GM12865 (cell line): ENCODE measurements at regions not wholly inside any gene's neighbourhood (a gene's known extent, or its start where the extent isn't known, plus 50 kb on each side); places are given as distances from the start of the nearest gene placed in this dataset.

ENCODE experiments used
- DNase-seq: peaks from one replicate; pipeline ENCODE4 v3.0.0; 2010; ENCODE audit warnings: low read depth
- H3K4me3 ChIP-seq: 2 replicates; pipeline ENCODE4 v1.5.1; 2011; ENCODE audit warnings: mild to moderate bottlenecking, low read depth, low read length, control low read depth
- CTCF ChIP-seq: IDR thresholded peaks from 2 replicates; pipeline ENCODE4 v1.5.1; 2011; ENCODE audit warnings: low read length, control low read depth, low read depth, inconsistent platforms; ENCODE audit not compliant: insufficient read depth; ENCODE audit errors: missing control alignments

- DNase-seq = no peak
Measured at GRCh38 chr2:21650569-21650968, 526.8 kb downstream of the TDRD15 start.

GRCh38 chr2:21655136-21655535, 531.4 kb downstream of the TDRD15 start:
- no peak for TF ChIP-seq CTCF
- DNase-seq = no peak

More at GRCh38 chr2:21650569-21650968, 526.8 kb downstream of the TDRD15 start:
- no peak overlapping the region for H3K4me3 ChIP-seq
- TF ChIP-seq CTCF = no peak

GRCh38 chr2:21656330-21657075, 532.7 kb downstream of the TDRD15 start:
- DNase-seq = no peak
- no peak overlapping the region for H3K4me3 ChIP-seq
- no peak for TF ChIP-seq CTCF

More at GRCh38 chr2:21655136-21655535, 531.4 kb downstream of the TDRD15 start:
- no peak overlapping the region for H3K4me3 ChIP-seq

GRCh38 chr2:21657445-21657844, 533.7 kb downstream of the TDRD15 start:
- H3K4me3 ChIP-seq = no peak overlapping the region
- TF ChIP-seq CTCF = no peak
- DNase-seq = no peak

- no peak for TF ChIP-seq CTCF
Measured at GRCh38 chr2:21658269-21658668, 534.5 kb downstream of the TDRD15 start.

GRCh38 chr2:21658907-21659477, 535.2 kb downstream of the TDRD15 start:
- no peak for TF ChIP-seq CTCF
- DNase-seq = no peak

More at GRCh38 chr2:21658269-21658668, 534.5 kb downstream of the TDRD15 start:
- no peak overlapping the region for H3K4me3 ChIP-seq
- no peak for DNase-seq

GRCh38 chr2:21664083-21664482, 540.3 kb downstream of the TDRD15 start:
- no peak for DNase-seq
- H3K4me3 ChIP-seq = no peak overlapping the region
- TF ChIP-seq CTCF = no peak

More at GRCh38 chr2:21658907-21659477, 535.2 kb downstream of the TDRD15 start:
- no peak overlapping the region for H3K4me3 ChIP-seq
